IPS-20b (cell line): ENCODE measurements at regions not wholly inside any gene's neighbourhood (a gene's known extent, or its start where the extent isn't known, plus 50 kb on each side); places are given as distances from the start of the nearest gene placed in this dataset.
"Not testable (repeated sequence)": the region's sequence is repeated elsewhere in the genome, so short reads cannot be mapped to it uniquely, and the experiment has no call there.

ENCODE experiments used
- H3K27ac ChIP-seq: one replicate; pipeline ENCODE4 v1.5.1; 2013; ENCODE audit warnings: low read length
- H3K27me3 ChIP-seq: 2 replicates; pipeline ENCODE4 v1.6.1; 2013; ENCODE audit warnings: mild to moderate bottlenecking, low read length, inconsistent platforms; ENCODE audit not compliant: insufficient read depth
- H3K36me3 ChIP-seq: 2 replicates; pipeline ENCODE4 v1.6.1; 2013; ENCODE audit warnings: low read depth, mild to moderate bottlenecking, inconsistent platforms, low read length, moderate library complexity; ENCODE audit not compliant: insufficient read depth
- H3K4me1 ChIP-seq: 2 replicates; pipeline ENCODE4 v1.6.1; 2013; ENCODE audit warnings: mild to moderate bottlenecking, control low read depth, inconsistent platforms, low read length, moderate library complexity; ENCODE audit not compliant: insufficient read depth
- H3K4me3 ChIP-seq: 2 replicates; pipeline ENCODE4 v1.5.1; 2013; ENCODE audit warnings: mild to moderate bottlenecking, low read length, inconsistent platforms
- H3K9ac ChIP-seq: 2 replicates; pipeline ENCODE4 v1.6.1; 2013; ENCODE audit warnings: low read depth, mild to moderate bottlenecking, inconsistent platforms, low read length, moderate library complexity
- H3K9me3 ChIP-seq: 2 replicates; pipeline ENCODE4 v1.6.1; 2013; ENCODE audit warnings: mild to moderate bottlenecking, low read depth, low read length, inconsistent platforms; ENCODE audit not compliant: insufficient read depth

- H3K27ac ChIP-seq: no peak overlapping the region
- H3K27me3 ChIP-seq: no peaks in the 10 kb centered on the region
- no peaks in the 10 kb centered on the region for H3K9me3 ChIP-seq
- H3K36me3 ChIP-seq: no peaks in the 10 kb centered on the region
- H3K4me1 ChIP-seq: no peaks in the 10 kb centered on the region
- H3K4me3 ChIP-seq: no peak overlapping the region
- H3K9ac ChIP-seq: no peak overlapping the region
Measured at GRCh38 chr4:83738895-83739294, 203.0 kb downstream of the GPAT3 start.

DNA sequence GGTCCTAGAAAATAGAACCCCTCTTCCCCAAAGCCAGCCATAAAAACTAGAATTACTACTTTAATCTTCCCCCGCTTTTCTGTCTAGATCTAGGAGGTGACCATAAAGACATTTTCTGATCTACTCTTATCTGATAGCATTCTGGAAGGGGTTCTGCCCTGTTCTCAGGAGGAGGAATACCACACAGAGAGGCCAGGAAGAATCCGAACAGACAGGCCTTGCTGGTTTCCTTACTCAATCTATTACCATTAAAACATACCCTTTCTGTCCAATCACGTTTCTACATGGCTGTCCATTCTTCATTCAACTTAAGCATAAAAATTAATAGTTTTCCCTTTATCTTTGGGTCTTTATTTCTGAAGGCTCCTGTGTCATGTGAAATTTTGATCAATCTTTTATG is 198.7 kb downstream of the GPAT3 start:
- no peak overlapping the region for H3K4me3 ChIP-seq
- H3K4me1 ChIP-seq: no peaks in the 10 kb centered on the region
- H3K9ac ChIP-seq: no peak overlapping the region
- no peaks in the 10 kb centered on the region for H3K36me3 ChIP-seq
- H3K27ac ChIP-seq: no peak overlapping the region
- H3K9me3 ChIP-seq: no peaks in the 10 kb centered on the region
- no peaks in the 10 kb centered on the region for H3K27me3 ChIP-seq

DNA sequence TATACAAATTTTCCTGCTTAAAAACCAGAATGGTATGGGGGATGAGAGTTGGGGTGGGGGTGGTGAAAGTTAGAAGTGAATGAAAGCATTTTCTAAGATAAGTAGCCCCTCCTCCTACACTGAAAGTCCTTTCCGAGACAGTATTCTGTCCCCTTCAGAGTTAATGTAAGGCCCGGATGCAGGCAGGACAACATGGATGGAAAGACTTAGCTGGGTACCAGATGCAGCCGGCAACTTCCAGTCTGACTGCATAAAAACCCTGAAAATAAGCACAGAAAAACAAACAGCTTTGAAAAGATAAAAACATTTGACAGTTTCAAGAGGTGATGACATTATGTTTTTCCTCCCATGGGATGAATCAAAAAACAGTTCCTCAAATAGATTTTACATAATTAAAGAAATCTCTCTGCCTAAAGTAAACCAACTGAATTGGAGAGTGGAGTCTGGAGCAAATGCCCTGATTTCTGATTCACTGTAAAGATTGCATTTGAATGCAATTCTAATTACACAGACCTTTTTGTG is 196.3 kb downstream of the GPAT3 start:
- H3K27ac ChIP-seq: no peak overlapping the region
- no peaks in the 10 kb centered on the region for H3K9me3 ChIP-seq
- H3K4me1 ChIP-seq: no peaks in the 10 kb centered on the region
- H3K36me3 ChIP-seq: no peaks in the 10 kb centered on the region
- H3K9ac ChIP-seq: no peak overlapping the region
- H3K27me3 ChIP-seq: no peaks in the 10 kb centered on the region
- H3K4me3 ChIP-seq: no peak overlapping the region

DNA sequence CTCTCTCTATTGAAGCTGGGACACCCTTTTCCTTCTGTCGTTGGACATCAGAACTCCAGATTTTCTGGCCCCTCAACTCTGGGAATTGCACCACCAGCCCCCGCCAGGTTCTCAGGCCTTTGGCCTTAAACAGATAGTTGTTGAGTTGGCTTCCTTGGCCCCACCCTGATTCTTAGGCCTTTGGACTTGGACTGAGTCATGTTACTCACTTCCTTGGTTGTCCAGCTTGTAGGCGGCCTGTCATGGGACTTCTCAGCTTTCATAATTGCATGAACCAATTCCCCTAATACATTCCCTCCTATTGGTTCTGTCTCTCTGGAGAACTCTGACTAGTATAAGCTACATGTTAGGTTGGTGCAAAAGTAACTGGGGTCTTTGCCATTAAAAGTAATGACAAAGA is 195.7 kb downstream of the GPAT3 start:
- H3K9ac ChIP-seq: no peak overlapping the region
- no peak overlapping the region for H3K4me3 ChIP-seq
- no peak overlapping the region for H3K27ac ChIP-seq
- no peaks in the 10 kb centered on the region for H3K4me1 ChIP-seq
- H3K36me3 ChIP-seq: no peaks in the 10 kb centered on the region
- H3K9me3 ChIP-seq: no peaks in the 10 kb centered on the region
- no peaks in the 10 kb centered on the region for H3K27me3 ChIP-seq

DNA sequence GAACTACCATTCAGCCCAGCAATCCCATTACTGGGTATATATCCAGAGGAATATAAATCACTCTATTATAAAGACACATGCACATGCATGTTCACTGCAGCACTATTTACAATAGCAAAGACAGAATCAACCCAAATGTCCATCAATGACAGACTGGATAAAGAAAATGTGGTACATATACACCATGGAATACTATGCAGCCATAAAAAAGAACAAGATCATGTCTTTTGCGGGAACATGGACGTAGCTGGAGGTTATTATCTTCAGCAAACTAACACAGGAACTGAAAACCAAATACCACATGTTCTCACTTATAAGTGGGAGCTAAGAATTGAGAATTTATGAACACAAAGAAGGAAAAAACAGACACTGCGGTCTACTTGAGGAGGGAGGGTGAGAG is 195.1 kb downstream of the GPAT3 start:
- H3K9ac ChIP-seq, H3K4me1 ChIP-seq, H3K4me3 ChIP-seq, H3K9me3 ChIP-seq, H3K36me3 ChIP-seq, H3K27me3 ChIP-seq, H3K27ac ChIP-seq: not testable (repeated sequence)

GRCh38 chr4:83728191-83728590 is 192.3 kb downstream of the GPAT3 start:
- no peaks in the 10 kb centered on the region for H3K36me3 ChIP-seq
- H3K4me3 ChIP-seq: no peak overlapping the region
- no peaks in the 10 kb centered on the region for H3K9me3 ChIP-seq
- H3K27me3 ChIP-seq: no peaks in the 10 kb centered on the region
- H3K4me1 ChIP-seq: no peaks in the 10 kb centered on the region
- no peak overlapping the region for H3K9ac ChIP-seq
- H3K27ac ChIP-seq: no peak overlapping the region

GRCh38 chr4:83725336-83726085 is 189.6 kb downstream of the GPAT3 start:
- no peak overlapping the region for H3K4me3 ChIP-seq
- no peak overlapping the region for H3K9ac ChIP-seq
- no peaks in the 10 kb centered on the region for H3K36me3 ChIP-seq
- H3K4me1 ChIP-seq: no peaks in the 10 kb centered on the region
- no peaks in the 10 kb centered on the region for H3K9me3 ChIP-seq
- H3K27me3 ChIP-seq: no peaks in the 10 kb centered on the region
- H3K27ac ChIP-seq: no peak overlapping the region

- no peak overlapping the region for H3K9ac ChIP-seq
- H3K27me3 ChIP-seq: no peaks in the 10 kb centered on the region
- H3K4me3 ChIP-seq: no peak overlapping the region
- H3K36me3 ChIP-seq: no peaks in the 10 kb centered on the region
- H3K27ac ChIP-seq: no peak overlapping the region
- H3K4me1 ChIP-seq: no peaks in the 10 kb centered on the region
- H3K9me3 ChIP-seq: no peaks in the 10 kb centered on the region
Measured at GRCh38 chr4:83724485-83725335, 188.8 kb downstream of the GPAT3 start.

DNA sequence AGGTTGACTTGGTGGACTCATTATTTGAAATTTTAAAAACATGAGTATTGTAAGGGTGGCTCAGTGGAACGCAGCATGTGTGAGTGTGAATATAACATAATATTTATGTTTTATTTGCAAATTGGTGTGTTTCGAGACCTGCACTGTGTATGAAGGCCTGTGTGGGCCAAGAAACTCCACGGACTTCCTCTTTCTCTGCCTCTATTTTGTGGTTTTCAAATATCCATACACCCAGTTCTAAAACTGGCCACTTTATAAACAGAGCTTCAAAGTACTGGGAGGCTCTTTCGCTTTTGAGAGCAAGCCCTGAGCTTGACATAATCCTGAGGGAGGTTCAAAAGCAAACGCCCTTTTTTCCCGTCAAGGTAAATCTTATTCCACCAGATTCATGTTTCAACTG is 187.7 kb downstream of the GPAT3 start:
- no peak overlapping the region for H3K27ac ChIP-seq
- H3K4me3 ChIP-seq: no peak overlapping the region

DNA sequence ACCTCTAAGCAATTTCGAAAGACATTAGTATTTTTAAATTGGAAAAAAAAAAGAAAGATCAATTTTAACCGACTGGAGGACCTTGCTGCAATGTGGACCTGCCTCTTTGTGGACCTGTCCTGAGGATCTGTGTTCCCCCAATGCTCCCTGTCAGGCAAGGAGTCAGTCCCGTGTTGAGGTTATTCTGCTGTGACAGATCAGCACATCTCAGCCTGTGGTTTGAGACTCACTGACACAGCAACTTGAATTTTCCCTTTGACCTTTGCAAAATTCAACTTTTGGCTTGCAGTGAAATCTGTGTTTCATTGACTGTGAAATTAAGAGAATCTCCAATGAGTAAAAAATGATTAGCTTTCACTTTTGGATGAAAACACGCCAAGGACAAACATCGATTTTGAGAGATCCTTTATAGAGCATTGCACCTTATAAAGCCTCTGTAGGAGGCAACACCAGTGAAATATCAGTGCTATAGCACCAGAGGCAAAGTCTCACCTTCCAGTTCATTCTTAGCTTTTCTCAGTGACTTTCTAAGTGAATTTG is 186.9 kb downstream of the GPAT3 start:
- H3K27ac ChIP-seq: no peak overlapping the region
- no peaks in the 10 kb centered on the region for H3K27me3 ChIP-seq
- no peaks in the 10 kb centered on the region for H3K4me1 ChIP-seq
- H3K9me3 ChIP-seq: no peaks in the 10 kb centered on the region
- no peak overlapping the region for H3K4me3 ChIP-seq
- no peaks in the 10 kb centered on the region for H3K36me3 ChIP-seq
- H3K9ac ChIP-seq: no peak overlapping the region

More for the DNA sequence above, 187.7 kb downstream of the GPAT3 start:
- Histone ChIP-seq H3K4me1 (no peaks in the 10 kb centered on the region), H3K27me3 (no peaks in the 10 kb centered on the region), H3K36me3 (no peaks in the 10 kb centered on the region), H3K9ac (no peak overlapping the region), H3K9me3 (no peaks in the 10 kb centered on the region)

DNA sequence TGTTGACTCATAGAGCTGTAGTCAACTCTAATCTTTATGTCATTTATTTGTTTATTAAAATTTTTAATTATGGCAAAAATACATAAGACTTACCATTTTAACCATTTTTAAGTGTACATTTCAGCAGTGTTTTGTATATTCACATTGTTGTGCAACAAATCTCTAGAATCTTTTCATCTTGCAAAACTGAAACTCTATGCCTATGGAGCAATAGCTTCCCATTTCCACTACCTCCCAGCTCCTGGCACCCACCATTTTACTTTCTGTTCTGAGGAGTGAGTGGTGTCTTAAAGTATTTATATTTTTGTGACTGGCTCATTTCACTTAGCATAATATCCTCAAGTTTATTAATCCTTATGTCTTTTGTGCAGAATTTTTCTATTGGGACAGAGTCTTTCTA is 181.0 kb downstream of the GPAT3 start:
- Histone ChIP-seq H3K36me3 (no peaks in the 10 kb centered on the region), H3K4me3 (no peak overlapping the region), H3K9me3 (no peaks in the 10 kb centered on the region), H3K9ac (no peak overlapping the region), H3K27me3 (no peaks in the 10 kb centered on the region), H3K27ac (no peak overlapping the region), H3K4me1 (peaks cover 11% of the 10 kb centered on the region)

- H3K27ac ChIP-seq: no peak overlapping the region
- H3K9ac ChIP-seq: no peak overlapping the region
- H3K27me3 ChIP-seq: no peaks in the 10 kb centered on the region
- no peaks in the 10 kb centered on the region for H3K9me3 ChIP-seq
- H3K36me3 ChIP-seq: no peaks in the 10 kb centered on the region
- peaks cover 24% of the 10 kb centered on the region for H3K4me1 ChIP-seq
- no peak overlapping the region for H3K4me3 ChIP-seq
Measured at GRCh38 chr4:83712890-83713289, 177.0 kb downstream of the GPAT3 start.
